ENCODE measurements at regions not wholly inside any gene's neighbourhood (a gene's known extent, or its start where the extent isn't known, plus 50 kb on each side); places are given as distances from the start of the nearest gene placed in this dataset.

DNA sequence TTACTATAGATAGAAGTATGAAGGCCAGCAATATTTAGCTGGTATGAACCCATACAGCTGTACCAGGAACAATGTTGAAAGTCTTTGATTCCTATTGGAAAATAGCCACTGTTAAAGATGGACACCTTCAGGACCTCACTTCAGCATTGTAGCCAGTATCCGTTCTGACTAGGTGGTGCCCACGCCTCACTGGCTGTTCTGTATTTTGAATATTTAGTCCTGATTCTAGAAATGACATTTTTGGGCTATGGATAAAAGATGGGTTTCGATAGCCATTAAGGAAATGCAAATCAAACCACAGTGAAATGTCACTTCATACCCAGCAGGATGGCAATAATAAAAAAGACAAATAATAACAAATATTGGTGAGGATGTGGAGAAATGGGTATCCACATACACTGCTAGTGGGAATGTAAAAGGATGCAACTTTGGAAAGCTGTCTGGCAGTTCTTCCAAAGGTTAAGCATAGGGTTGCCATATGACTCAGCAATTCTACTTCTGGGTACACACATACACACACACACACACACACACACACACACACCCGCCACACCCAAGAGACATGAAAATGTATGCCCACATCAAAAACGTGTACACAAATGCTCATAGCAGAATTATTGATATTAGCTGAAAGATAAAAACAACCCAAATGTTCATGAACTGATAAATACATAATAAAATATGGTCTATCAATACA lies 56.8 kb downstream of the UTRN start (continued):
- TF ChIP-seq MNT (IDR thresholded peaks at IDR 0.05), result no peak
- TF ChIP-seq, protein P1, sequence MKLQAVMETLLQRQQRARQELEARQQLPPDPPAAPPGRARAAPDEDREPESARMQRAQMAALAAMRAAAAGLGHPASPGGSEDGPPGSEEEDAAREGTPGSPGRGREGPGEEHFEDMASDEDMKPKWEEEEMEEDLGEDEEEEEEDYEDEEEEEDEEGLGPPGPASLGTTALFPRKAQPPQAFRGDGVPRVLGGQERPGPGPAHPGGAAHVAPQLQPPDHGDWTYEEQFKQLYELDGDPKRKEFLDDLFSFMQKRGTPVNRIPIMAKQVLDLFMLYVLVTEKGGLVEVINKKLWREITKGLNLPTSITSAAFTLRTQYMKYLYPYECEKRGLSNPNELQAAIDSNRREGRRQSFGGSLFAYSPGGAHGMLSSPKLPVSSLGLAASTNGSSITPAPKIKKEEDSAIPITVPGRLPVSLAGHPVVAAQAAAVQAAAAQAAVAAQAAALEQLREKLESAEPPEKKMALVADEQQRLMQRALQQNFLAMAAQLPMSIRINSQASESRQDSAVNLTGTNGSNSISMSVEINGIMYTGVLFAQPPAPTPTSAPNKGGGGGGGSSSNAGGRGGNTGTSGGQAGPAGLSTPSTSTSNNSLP (IDR thresholded peaks at IDR 0.05; ENCODE audit: low read depth, low read length), result 0 out of 2 replicates have a peak, but pooled peaks have one; percentile 33
- peak; percentile 49 for TF ChIP-seq RBM22 (optimal IDR thresholded peaks at IDR 0.05; ENCODE audit: low read length)
- no peak for TF ChIP-seq ZNF263 (CRISPR knock-in tag; IDR thresholded peaks at IDR 0.05)
- TF ChIP-seq NFYC (CRISPR knock-in tag; IDR thresholded peaks at IDR 0.05), result no peak
- no peak for TF ChIP-seq NR0B2 (CRISPR knock-in tag; IDR thresholded peaks at IDR 0.05)
- TF ChIP-seq FOSL2 (CRISPR knock-in tag; IDR thresholded peaks at IDR 0.05), result peak; percentile 45; the same call in 1 of the 2 replicates
- TF ChIP-seq NFE2 (CRISPR knock-in tag; IDR thresholded peaks at IDR 0.05), result peak; percentile 75; the same call in 1 of the 2 replicates
- no peak for TF ChIP-seq TEAD2 (CRISPR knock-in tag; IDR thresholded peaks at IDR 0.05)
- TF ChIP-seq FOXP4 (CRISPR knock-in tag; IDR thresholded peaks at IDR 0.05), result 0 out of 2 replicates have a peak, but pooled peaks have one; percentile 42
- TF ChIP-seq ZNF646 (CRISPR knock-in tag; IDR thresholded peaks at IDR 0.05), result peak; percentile 96
- no peak for TF ChIP-seq SRSF9 (IDR thresholded peaks at IDR 0.05; ENCODE audit: borderline replicate concordance, insufficient read depth, low read depth, low read length, poor library complexity, severe bottlenecking)
- TF ChIP-seq TBX3 (IDR thresholded peaks at IDR 0.05; ENCODE audit: borderline replicate concordance), result no peak
- TF ChIP-seq PPARG (CRISPR knock-in tag; conservative IDR thresholded peaks at IDR 0.05), result no peak
- no peak for TF ChIP-seq ZNF331 (CRISPR knock-in tag; IDR thresholded peaks at IDR 0.05)
- peak; percentile 46 for TF ChIP-seq TCF7 (IDR thresholded peaks at IDR 0.05; ENCODE audit: low read depth)
- TF ChIP-seq ZNF3 (CRISPR knock-in tag; IDR thresholded peaks at IDR 0.05), result no peak
- TF ChIP-seq NCOR1 (IDR thresholded peaks at IDR 0.05; ENCODE audit: borderline replicate concordance, low read length), result no peak

Measured in HepG2 (cell line).